GM18519 (cell line): ENCODE measurements at regions not wholly inside any gene's neighbourhood (a gene's known extent, or its start where the extent isn't known, plus 50 kb on each side); places are given as distances from the start of the nearest gene placed in this dataset.

Source experiments
- ATAC-seq: cut with Tn5 transposase; IDR thresholded peaks from one replicate; pipeline ENCODE4 v1.9.1; 2021; ENCODE audit warnings: mild to moderate bottlenecking, moderate library complexity; ENCODE audit not compliant: unreplicated experiment, low FRiP score

- ATAC-seq = no peak
Observed at GRCh38 chrX:20884565-20884964, 489.7 kb upstream of the CNKSR2 start.

- no peak for ATAC-seq
Observed at GRCh38 chrX:20863649-20864048, 510.6 kb upstream of the CNKSR2 start.

- ATAC-seq = no peak
Observed at GRCh38 chrX:20861113-20861512, 513.1 kb upstream of the CNKSR2 start.

- ATAC-seq = no peak
Observed at GRCh38 chrX:20857746-20858145, 516.5 kb upstream of the CNKSR2 start.

GRCh38 chrX:20838477-20838876 lies 535.7 kb upstream of the CNKSR2 start:
- ATAC-seq = no peak

GRCh38 chrX:20829665-20830491 lies 544.3 kb upstream of the CNKSR2 start:
- no peak for ATAC-seq

- ATAC-seq = no peak
Observed at GRCh38 chrX:20825984-20826383, 548.2 kb upstream of the CNKSR2 start.

GRCh38 chrX:20803971-20804370 lies 537.3 kb upstream of the RPS6KA3 start:
- no peak for ATAC-seq

- no peak for ATAC-seq
Observed at GRCh38 chrX:20802036-20802435, 535.3 kb upstream of the RPS6KA3 start.

GRCh38 chrX:20796450-20796849 lies 529.7 kb upstream of the RPS6KA3 start:
- ATAC-seq = no peak

GRCh38 chrX:20789103-20789502 lies 522.4 kb upstream of the RPS6KA3 start:
- no peak for ATAC-seq

- no peak for ATAC-seq
Observed at GRCh38 chrX:20767346-20767745, 500.6 kb upstream of the RPS6KA3 start.

- ATAC-seq = no peak
Observed at GRCh38 chrX:20756585-20756984, 489.9 kb upstream of the RPS6KA3 start.

- ATAC-seq = no peak
Observed at GRCh38 chrX:20753076-20753475, 486.4 kb upstream of the RPS6KA3 start.

GRCh38 chrX:20746690-20747089 lies 480.0 kb upstream of the RPS6KA3 start:
- no peak for ATAC-seq

- ATAC-seq = no peak
Observed at GRCh38 chrX:20743046-20743445, 476.3 kb upstream of the RPS6KA3 start.

- no peak for ATAC-seq
Observed at GRCh38 chrX:20742106-20742505, 475.4 kb upstream of the RPS6KA3 start.

- no peak for ATAC-seq
Observed at GRCh38 chrX:20740443-20740842, 473.7 kb upstream of the RPS6KA3 start.

- no peak for ATAC-seq
Observed at GRCh38 chrX:20739038-20739745, 472.5 kb upstream of the RPS6KA3 start.

- ATAC-seq = no peak
Observed at GRCh38 chrX:20729416-20729815, 462.7 kb upstream of the RPS6KA3 start.

GRCh38 chrX:20727447-20727846 lies 460.7 kb upstream of the RPS6KA3 start:
- ATAC-seq = no peak
